GM19397 (cell line): ENCODE measurements at regions not wholly inside any gene's neighbourhood (a gene's known extent, or its start where the extent isn't known, plus 50 kb on each side); places are given as distances from the start of the nearest gene placed in this dataset.
A peak's percentile ranks its signal among the peaks of the same experiment; 100 is the strongest.

ENCODE experiments used
- ATAC-seq: cut with Tn5 transposase; IDR thresholded peaks from one replicate; pipeline ENCODE4 v1.9.1; 2021; ENCODE audit warnings: mild to moderate bottlenecking, moderate library complexity; ENCODE audit not compliant: unreplicated experiment

DNA sequence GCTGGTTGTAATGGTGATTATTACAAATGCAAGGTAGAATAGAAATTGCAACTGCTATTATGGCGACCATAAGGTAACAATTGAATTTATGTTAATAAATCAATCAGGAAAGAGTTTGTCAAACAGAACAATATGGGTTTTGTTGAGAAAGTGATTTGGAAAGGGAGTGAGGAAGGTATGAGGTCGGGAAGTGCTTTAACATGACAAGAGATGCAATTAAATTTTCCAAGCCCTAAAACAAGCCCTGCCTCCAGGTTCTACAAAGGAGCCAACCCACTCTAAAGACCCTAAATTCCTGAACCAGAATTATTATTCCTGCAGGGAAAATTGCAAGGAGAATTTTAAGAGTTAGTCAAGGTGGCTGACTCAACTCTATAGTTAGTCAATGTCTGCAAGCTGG is 363.7 kb downstream of the BMPER start:
- no peak for ATAC-seq

DNA sequence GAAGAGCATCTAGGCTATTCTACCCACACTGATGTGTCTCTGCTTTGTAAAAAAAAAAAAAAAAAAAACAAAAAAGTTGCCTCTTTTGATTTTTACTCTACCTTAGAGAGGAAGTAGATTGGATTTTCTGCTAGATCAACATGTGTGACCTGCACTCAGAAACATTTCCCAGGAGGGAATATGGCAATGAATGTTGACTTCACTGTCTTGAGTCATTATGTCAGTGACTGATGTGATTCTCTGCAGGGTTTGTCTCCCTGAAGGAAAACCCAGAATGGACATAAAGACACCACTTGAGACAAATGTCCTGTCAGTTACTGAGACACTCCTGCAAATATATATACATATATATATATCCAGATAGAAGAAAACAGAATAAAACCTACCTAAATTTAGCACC is 370.3 kb downstream of the BMPER start:
- no peak for ATAC-seq

GRCh38 chr7:34277016-34277802 is 371.9 kb downstream of the BMPER start:
- ATAC-seq: peak; percentile 79

DNA sequence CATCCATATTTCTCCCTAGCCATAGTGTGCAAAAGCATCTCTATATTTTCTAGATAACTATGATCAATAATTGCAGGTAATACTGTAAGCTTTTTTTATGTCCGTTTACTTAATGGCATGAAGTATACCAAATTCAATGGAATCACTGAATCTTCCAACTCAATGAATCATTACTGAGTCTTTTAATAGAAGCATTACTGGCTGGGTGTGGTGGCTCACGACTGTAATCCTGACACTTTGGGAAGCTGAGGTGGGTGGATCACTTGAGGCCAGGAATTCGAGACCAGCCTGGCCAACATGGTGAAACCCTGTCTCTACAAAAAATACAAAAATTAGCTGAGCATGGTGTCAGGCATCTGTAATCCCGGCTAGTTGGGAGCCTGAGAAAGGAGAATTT is 372.5 kb downstream of the BMPER start:
- no peak for ATAC-seq

DNA sequence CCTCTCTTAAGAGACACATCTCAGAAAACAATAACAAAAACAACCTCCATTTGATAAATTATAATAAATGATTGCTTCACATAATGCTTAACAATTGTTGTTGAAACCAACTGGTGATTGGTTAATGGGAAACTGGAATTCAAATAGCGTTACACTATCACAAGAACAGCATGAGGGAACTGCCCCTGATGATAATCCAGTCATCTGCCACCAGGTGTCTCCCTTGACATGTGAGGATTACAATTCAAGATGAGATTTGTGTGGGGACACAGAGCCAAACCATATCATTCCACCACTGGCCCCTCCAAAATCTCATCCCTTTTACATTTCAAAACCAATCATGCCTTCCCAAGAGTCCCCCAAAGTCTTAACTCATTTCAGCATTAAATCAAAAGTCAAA is 375.9 kb downstream of the BMPER start:
- no peak for ATAC-seq

GRCh38 chr7:34282271-34282670 is 375.7 kb upstream of the NPSR1 start:
- ATAC-seq: no peak

DNA sequence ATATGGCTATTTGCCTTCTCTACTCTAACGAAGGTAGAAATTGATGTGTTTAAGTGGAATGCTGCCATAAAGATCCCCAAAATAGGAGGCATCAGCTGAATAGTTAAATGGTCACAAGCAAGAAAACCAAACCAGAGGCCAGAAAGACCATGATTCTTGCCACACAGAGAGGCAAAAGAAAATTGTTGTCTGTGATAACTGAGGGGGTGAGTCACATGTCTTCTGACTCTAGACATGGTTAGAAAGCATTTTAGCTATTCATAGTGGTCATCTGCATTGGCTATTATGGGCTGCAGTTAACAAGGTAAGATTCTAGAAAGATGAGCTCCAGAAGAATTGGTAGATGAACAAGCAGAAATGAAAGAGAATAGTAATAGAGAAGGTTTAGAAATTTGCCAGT is 361.4 kb upstream of the NPSR1 start:
- no peak for ATAC-seq

- ATAC-seq: no peak
Measured at GRCh38 chr7:34298492-34299013, 359.5 kb upstream of the NPSR1 start.

DNA sequence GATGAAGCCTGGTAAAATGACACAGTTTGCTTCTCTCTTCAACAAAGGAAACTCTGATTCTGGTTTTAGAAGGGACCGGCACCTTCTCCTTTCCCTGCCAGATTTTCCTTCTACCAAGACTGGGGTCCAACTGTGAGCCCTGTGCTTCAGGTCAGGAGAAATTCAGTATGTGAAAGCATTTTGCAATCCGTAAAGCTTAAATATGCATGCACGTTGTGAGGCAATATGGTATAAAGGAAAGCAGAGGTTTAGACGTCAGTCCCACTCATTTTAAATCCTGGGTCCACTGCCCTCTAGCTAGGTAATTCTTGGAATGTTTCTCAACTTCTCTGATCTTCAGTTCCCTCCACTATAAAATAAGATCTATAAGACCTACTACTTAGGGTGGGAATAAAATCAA is 359.0 kb upstream of the NPSR1 start:
- ATAC-seq: no peak

DNA sequence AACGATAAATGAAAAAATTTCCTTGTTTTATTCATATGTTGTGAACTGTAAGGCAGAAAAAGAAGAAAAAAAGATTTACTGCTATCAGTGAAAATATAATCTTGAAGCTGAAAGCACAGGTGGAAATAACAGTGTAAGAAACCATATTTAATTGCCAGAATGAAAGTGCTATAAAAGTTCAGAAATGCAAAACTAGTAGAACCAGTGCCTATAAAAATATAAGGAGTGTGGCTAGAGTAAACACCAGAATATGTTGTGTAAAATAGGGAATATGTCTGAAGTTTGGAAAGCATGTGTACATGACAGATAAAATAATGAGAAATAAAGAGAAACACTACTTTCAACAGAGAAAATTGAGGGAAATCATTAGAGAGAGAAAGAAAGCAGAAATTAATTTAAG is 350.5 kb upstream of the NPSR1 start:
- ATAC-seq: no peak

- no peak for ATAC-seq
Measured at GRCh38 chr7:34308595-34308994, 349.4 kb upstream of the NPSR1 start.

GRCh38 chr7:34309116-34309515 is 348.9 kb upstream of the NPSR1 start:
- ATAC-seq: no peak

GRCh38 chr7:34309584-34309983 is 348.4 kb upstream of the NPSR1 start:
- no peak for ATAC-seq

GRCh38 chr7:34311591-34311990 is 346.4 kb upstream of the NPSR1 start:
- ATAC-seq: no peak

GRCh38 chr7:34312624-34313023 is 345.4 kb upstream of the NPSR1 start:
- no peak for ATAC-seq

- no peak for ATAC-seq
Measured at GRCh38 chr7:34313289-34313688, 344.7 kb upstream of the NPSR1 start.

DNA sequence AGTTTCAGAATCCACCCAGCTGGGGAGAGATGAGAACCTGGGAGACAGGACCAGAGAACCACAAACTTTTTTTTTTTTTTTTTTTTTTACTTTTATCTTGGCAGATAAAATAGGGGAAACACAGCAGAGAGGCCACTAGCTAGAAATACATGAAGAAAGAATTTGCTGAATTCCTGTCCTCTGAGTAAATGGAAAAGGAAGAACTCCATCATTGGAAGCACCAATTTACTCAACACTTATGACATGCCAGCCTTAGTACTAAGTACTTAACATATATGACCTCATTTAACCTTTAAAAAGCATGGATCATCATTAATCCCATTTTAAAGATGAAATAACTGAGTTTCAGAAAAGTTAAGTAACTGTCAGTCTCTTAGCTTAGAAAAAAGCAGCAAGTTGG is 343.0 kb upstream of the NPSR1 start:
- no peak for ATAC-seq

GRCh38 chr7:34317039-34317438 is 341.0 kb upstream of the NPSR1 start:
- no peak for ATAC-seq

- ATAC-seq: no peak
Measured at GRCh38 chr7:34320412-34320811, 337.6 kb upstream of the NPSR1 start.

DNA sequence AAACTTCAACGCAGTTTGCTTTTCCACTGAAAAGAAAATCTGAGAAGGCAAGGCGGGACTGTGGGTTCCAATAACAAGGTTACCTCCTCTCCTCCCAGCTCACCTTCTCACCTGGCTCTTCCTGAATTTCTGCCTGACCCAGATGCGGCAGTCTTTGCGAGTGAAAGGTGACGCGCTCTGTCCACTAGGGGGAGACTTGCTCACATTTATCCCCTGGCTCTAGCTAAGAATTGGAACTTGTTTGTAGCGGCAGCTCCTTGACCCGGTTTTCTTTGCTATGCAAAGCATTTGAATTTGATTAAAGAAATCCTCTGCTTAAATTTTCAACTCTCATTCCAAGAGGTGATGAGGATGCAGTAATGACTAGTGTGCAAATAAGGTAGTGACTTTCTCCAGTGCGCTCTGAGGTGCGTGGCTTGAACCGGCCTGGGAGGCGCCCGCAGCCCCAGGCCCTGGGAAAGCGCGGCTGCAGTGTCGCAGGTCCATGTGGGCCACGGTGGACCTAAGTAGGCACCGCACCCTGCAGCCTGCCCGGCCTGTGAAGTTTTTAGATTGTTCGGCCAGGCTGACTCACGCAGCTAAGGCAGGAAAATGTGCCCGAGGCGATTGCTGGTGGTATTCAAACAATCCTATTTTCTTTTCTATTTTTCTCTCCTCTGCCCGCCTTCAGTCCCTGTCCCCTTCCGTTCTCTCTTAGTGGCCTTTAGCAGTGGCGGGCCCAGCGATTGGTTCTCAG is 336.9 kb upstream of the NPSR1 start:
- peak; percentile 79 for ATAC-seq

GRCh38 chr7:34322841-34323240 is 335.2 kb upstream of the NPSR1 start:
- no peak for ATAC-seq

DNA sequence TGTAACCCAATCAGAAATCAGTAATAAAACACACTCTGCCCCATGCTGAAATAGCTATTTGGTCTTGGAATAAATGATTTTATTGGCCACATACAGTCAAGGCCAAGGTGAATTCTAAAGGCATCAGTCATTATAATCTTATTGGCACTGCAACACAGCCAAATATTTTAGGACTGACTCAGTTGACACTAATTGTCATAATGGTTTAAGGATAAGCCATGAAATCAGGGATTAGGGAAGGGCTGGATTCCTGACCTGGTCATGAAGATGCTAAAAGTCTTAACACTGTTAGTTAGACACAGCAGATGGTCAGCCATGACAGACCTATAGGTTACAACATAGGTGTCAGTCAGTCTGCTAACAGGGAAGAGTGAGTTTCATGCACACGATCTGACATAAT is 330.3 kb upstream of the NPSR1 start:
- ATAC-seq: no peak
